ENCODE measurements at regions not wholly inside any gene's neighbourhood (a gene's known extent, or its start where the extent isn't known, plus 50 kb on each side); places are given as distances from the start of the nearest gene placed in this dataset.
A peak's percentile ranks its signal among the peaks of the same experiment; 100 is the strongest.
"Not testable (repeated sequence)": the region's sequence is repeated elsewhere in the genome, so short reads cannot be mapped to it uniquely, and the experiment has no call there.

GRCh38 chr1:83369853-83370252, 629.1 kb downstream of the TTLL7 start:
- H3K9me3 ChIP-seq; intact Hi-C loops (cut with DNase I); H3K36me3 ChIP-seq; H3K4me1 ChIP-seq; ATAC-seq; H3K4me3 ChIP-seq; DNase-seq; H3K27me3 ChIP-seq; H3K27ac ChIP-seq: not testable (repeated sequence)

GRCh38 chr1:83365320-83365719, 633.6 kb downstream of the TTLL7 start:
- H3K4me1 ChIP-seq; H3K27me3 ChIP-seq; ATAC-seq; H3K4me3 ChIP-seq; H3K9me3 ChIP-seq; intact Hi-C loops (cut with DNase I); H3K36me3 ChIP-seq; DNase-seq; H3K27ac ChIP-seq: not testable (repeated sequence)

- H3K36me3 ChIP-seq; H3K9me3 ChIP-seq; H3K27ac ChIP-seq; H3K4me1 ChIP-seq; DNase-seq; H3K27me3 ChIP-seq; ATAC-seq; intact Hi-C loops (cut with DNase I); H3K4me3 ChIP-seq: not testable (repeated sequence)
Measured at GRCh38 chr1:83345375-83345774, 653.6 kb downstream of the TTLL7 start.

GRCh38 chr1:83343767-83344166, 655.2 kb downstream of the TTLL7 start:
- H3K9me3 ChIP-seq; H3K4me1 ChIP-seq; H3K4me3 ChIP-seq; H3K36me3 ChIP-seq; H3K27ac ChIP-seq; H3K27me3 ChIP-seq; DNase-seq; intact Hi-C loops (cut with DNase I); ATAC-seq: not testable (repeated sequence)

GRCh38 chr1:83342995-83343394, 655.9 kb downstream of the TTLL7 start:
- H3K4me3 ChIP-seq; H3K4me1 ChIP-seq; H3K36me3 ChIP-seq; H3K9me3 ChIP-seq; ATAC-seq; H3K27ac ChIP-seq; intact Hi-C loops (cut with DNase I); DNase-seq; H3K27me3 ChIP-seq: not testable (repeated sequence)

- ATAC-seq = peak; percentile 60
- H3K27ac ChIP-seq; DNase-seq; H3K36me3 ChIP-seq; H3K4me1 ChIP-seq; intact Hi-C loops (cut with DNase I); H3K9me3 ChIP-seq; H3K27me3 ChIP-seq; H3K4me3 ChIP-seq: not testable (repeated sequence)
Measured at GRCh38 chr1:83332308-83332707, 666.6 kb downstream of the TTLL7 start.

- H3K36me3 ChIP-seq = no peaks in the 10 kb centered on the region
- DNase-seq = no peak
- H3K27ac ChIP-seq = no peak overlapping the region
- no peak overlapping the region for H3K4me3 ChIP-seq
- H3K27me3 ChIP-seq = no peaks in the 10 kb centered on the region
- no peak for TF ChIP-seq CTCF (IDR thresholded peaks at IDR 0.05)
- intact Hi-C loops (cut with DNase I) = no loop called here
- no peaks in the 10 kb centered on the region for H3K9me3 ChIP-seq
- H3K4me1 ChIP-seq = no peaks in the 10 kb centered on the region
- ATAC-seq = no peak
Measured at GRCh38 chr1:83318366-83318765, 680.6 kb downstream of the TTLL7 start.

GRCh38 chr1:83315446-83315845, 683.5 kb downstream of the TTLL7 start:
- H3K27me3 ChIP-seq; DNase-seq; H3K4me3 ChIP-seq; H3K36me3 ChIP-seq; ATAC-seq; H3K9me3 ChIP-seq; H3K4me1 ChIP-seq; intact Hi-C loops (cut with DNase I); H3K27ac ChIP-seq: not testable (repeated sequence)

GRCh38 chr1:83310161-83310560, 688.8 kb downstream of the TTLL7 start:
- not testable (repeated sequence) for H3K27ac ChIP-seq, ATAC-seq

GRCh38 chr1:83309035-83309434, 689.9 kb downstream of the TTLL7 start:
- H3K36me3 ChIP-seq; H3K4me3 ChIP-seq; H3K4me1 ChIP-seq; H3K9me3 ChIP-seq; ATAC-seq; DNase-seq; H3K27me3 ChIP-seq; H3K27ac ChIP-seq; intact Hi-C loops (cut with DNase I): not testable (repeated sequence)

More at GRCh38 chr1:83310161-83310560, 688.8 kb downstream of the TTLL7 start:
- H3K4me1 ChIP-seq; H3K9me3 ChIP-seq; intact Hi-C loops (cut with DNase I); DNase-seq; H3K27me3 ChIP-seq; H3K4me3 ChIP-seq; H3K36me3 ChIP-seq: not testable (repeated sequence)

GRCh38 chr1:83306811-83307210, 692.1 kb downstream of the TTLL7 start:
- intact Hi-C loops (cut with DNase I); H3K4me1 ChIP-seq; H3K27ac ChIP-seq; DNase-seq; H3K4me3 ChIP-seq; H3K36me3 ChIP-seq; H3K9me3 ChIP-seq; ATAC-seq; H3K27me3 ChIP-seq: not testable (repeated sequence)

GRCh38 chr1:83295594-83295993, 703.3 kb downstream of the TTLL7 start:
- ATAC-seq; H3K36me3 ChIP-seq; H3K27me3 ChIP-seq; H3K4me1 ChIP-seq; H3K27ac ChIP-seq; H3K4me3 ChIP-seq; DNase-seq; intact Hi-C loops (cut with DNase I): not testable (repeated sequence)
- peaks cover 0 to 19% of the 10 kb centered on the region in 2 donors for H3K9me3 ChIP-seq

GRCh38 chr1:83287391-83287790, 711.5 kb downstream of the TTLL7 start:
- DNase-seq; H3K36me3 ChIP-seq; intact Hi-C loops (cut with DNase I); H3K27ac ChIP-seq; H3K4me3 ChIP-seq; H3K27me3 ChIP-seq; ATAC-seq; H3K9me3 ChIP-seq; H3K4me1 ChIP-seq: not testable (repeated sequence)

Measured in left lung (tissue), 4 donors.